ENCODE measurements at regions not wholly inside any gene's neighbourhood (a gene's known extent, or its start where the extent isn't known, plus 50 kb on each side); places are given as distances from the start of the nearest gene placed in this dataset.

DNA sequence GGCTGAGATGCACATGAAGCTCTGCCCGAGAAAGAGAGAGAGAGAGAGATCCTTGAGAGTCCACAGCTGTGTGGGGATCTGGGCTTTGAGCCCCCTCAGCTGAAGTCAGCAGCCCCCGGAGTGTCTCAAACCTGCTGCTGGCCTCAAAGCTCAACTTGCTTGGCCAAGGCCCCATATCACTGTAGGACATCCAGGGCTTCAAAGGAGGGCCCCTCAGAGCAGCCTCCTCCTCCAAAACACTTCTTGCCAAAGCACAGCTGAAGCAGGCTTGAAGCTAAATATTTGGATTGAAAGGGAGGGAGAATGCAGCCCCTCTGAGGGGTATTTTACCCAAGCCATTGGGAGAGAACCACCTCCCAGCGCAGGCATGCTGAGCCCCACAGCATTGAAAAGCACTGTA is 357.6 kb downstream of the OSR1 start:
- Mint-ChIP-seq H3K27me3 (no peaks in the 10 kb centered on the region), H3K4me3 (no peak overlapping the region), H3K27ac (no peak overlapping the region), H3K9me3 (peaks cover 0 to 3% (median 0%) of the 10 kb centered on the region in 11 donors), H3K36me3 (peaks cover 0 to 4% (median 0%) of the 10 kb centered on the region in 5 donors), H3K4me1 (no peaks in the 10 kb centered on the region)
- ChIA-PET CTCF (no interaction called here), POLR2A (no interaction called here)
- Histone ChIP-seq H3K9me3 (ENCODE audit: control insufficient read depth in 2 of 3, low read length in 3 of 3) (no peaks in the 10 kb centered on the region), H3K27me3 (ENCODE audit: control insufficient read depth in 2 of 2, insufficient read depth in 2 of 2, low read length in 2 of 2) (no peaks in the 10 kb centered on the region), H3K4me1 (ENCODE audit: control insufficient read depth in 2 of 2, insufficient read depth in 2 of 2, low read length in 2 of 2) (no peaks in the 10 kb centered on the region), H3K4me3 (ENCODE audit: low read length) (no peak overlapping the region), H3K27ac (ENCODE audit: low read depth, low read length) (no peak overlapping the region), H3K36me3 (ENCODE audit: control insufficient read depth in 2 of 3, insufficient read depth in 3 of 3, low read length in 3 of 3) (no peaks in the 10 kb centered on the region)
- no peak for DNase-seq
- ATAC-seq: no peak
- intact Hi-C loops (cut with micrococcal nuclease): loop anchor here in 1 of 2 donors (5.0 kb wide), 1 partner anchor 72 kb away; no protein-coding TSS in a partner anchor

DNA sequence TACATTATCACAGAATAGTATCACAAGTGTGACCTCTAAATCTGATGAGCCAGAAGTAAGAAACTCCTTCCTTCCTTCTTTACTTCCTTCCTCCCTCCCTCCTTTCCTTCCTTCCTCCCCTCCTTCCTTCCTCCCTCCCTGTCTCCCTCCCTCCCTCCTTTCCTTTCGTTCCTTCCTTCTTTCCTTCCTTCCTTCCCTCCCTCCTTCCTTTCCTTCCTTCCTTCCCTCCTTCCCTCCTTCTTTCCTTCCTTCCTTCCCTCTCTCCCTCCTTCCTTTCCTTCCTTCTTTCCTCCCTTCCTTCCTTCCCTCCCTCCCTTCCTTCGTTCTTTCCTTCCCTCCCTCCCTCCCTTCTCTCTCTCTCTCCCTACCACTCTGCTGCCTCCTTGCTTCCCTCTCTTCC is 359.2 kb downstream of the OSR1 start:
- no peaks in the 10 kb centered on the region for H3K27me3 Mint-ChIP-seq
- ATAC-seq: no peak
- H3K4me3 ChIP-seq (ENCODE audit: low read length): no peak overlapping the region
- no peaks in the 10 kb centered on the region for H3K9me3 ChIP-seq (ENCODE audit: control insufficient read depth in 2 of 3, low read length in 3 of 3)
- H3K27ac Mint-ChIP-seq: no peak overlapping the region
- no peaks in the 10 kb centered on the region for H3K36me3 ChIP-seq (ENCODE audit: control insufficient read depth in 2 of 3, insufficient read depth in 3 of 3, low read length in 3 of 3)
- H3K27me3 ChIP-seq (ENCODE audit: control insufficient read depth in 2 of 2, insufficient read depth in 2 of 2, low read length in 2 of 2): no peaks in the 10 kb centered on the region
- CTCF ChIA-PET: no interaction called here
- H3K9me3 Mint-ChIP-seq: peaks cover 0 to 2% (median 0%) of the 10 kb centered on the region in 11 donors
- DNase-seq: no peak
- H3K4me1 ChIP-seq (ENCODE audit: control insufficient read depth in 2 of 2, insufficient read depth in 2 of 2, low read length in 2 of 2): no peaks in the 10 kb centered on the region
- POLR2A ChIA-PET: no interaction called here
- no peak overlapping the region for H3K27ac ChIP-seq (ENCODE audit: low read depth, low read length)
- H3K36me3 Mint-ChIP-seq: peaks cover 0 to 4% (median 0%) of the 10 kb centered on the region in 5 donors
- no peak overlapping the region for H3K4me3 Mint-ChIP-seq
- H3K4me1 Mint-ChIP-seq: no peaks in the 10 kb centered on the region
- intact Hi-C loops (cut with micrococcal nuclease): no loop called here

DNA sequence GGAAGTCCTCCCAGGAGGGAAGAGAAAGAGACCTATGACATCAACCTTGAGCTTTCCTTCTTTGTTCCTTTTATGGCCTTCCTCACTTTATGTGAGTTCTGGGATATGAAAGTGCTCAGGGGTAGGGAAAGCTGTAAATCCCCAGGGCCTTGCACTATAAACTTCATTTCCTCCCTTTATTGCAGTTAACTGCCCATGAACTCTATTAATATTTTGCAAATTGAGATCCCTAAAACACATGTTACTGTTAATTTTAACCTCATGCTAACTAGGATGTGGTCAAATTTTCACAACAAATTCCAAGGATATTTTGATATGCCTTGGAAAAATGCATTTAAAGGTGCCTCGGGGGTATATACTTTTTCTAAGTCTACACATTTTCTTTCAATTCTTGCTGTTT is 359.9 kb downstream of the OSR1 start:
- DNase-seq (no peak), ATAC-seq (no peak)
- CTCF ChIA-PET: no interaction called here
- Histone ChIP-seq H3K4me3 (ENCODE audit: low read length) (no peak overlapping the region), H3K4me1 (ENCODE audit: control insufficient read depth in 2 of 2, insufficient read depth in 2 of 2, low read length in 2 of 2) (no peaks in the 10 kb centered on the region), H3K27ac (ENCODE audit: low read depth, low read length) (no peak overlapping the region), H3K27me3 (ENCODE audit: control insufficient read depth in 2 of 2, insufficient read depth in 2 of 2, low read length in 2 of 2) (no peaks in the 10 kb centered on the region), H3K9me3 (ENCODE audit: control insufficient read depth in 2 of 3, low read length in 3 of 3) (no peaks in the 10 kb centered on the region), H3K36me3 (ENCODE audit: control insufficient read depth in 2 of 3, insufficient read depth in 3 of 3, low read length in 3 of 3) (no peaks in the 10 kb centered on the region)
- Mint-ChIP-seq H3K36me3 (peaks cover 0 to 4% (median 0%) of the 10 kb centered on the region in 5 donors), H3K27ac (no peak overlapping the region), H3K4me1 (no peaks in the 10 kb centered on the region), H3K27me3 (no peaks in the 10 kb centered on the region), H3K4me3 (no peak overlapping the region), H3K9me3 (peaks cover 0 to 2% (median 0%) of the 10 kb centered on the region in 11 donors)
- intact Hi-C loops (cut with micrococcal nuclease): no loop called here
- POLR2A ChIA-PET: no interaction called here

DNA sequence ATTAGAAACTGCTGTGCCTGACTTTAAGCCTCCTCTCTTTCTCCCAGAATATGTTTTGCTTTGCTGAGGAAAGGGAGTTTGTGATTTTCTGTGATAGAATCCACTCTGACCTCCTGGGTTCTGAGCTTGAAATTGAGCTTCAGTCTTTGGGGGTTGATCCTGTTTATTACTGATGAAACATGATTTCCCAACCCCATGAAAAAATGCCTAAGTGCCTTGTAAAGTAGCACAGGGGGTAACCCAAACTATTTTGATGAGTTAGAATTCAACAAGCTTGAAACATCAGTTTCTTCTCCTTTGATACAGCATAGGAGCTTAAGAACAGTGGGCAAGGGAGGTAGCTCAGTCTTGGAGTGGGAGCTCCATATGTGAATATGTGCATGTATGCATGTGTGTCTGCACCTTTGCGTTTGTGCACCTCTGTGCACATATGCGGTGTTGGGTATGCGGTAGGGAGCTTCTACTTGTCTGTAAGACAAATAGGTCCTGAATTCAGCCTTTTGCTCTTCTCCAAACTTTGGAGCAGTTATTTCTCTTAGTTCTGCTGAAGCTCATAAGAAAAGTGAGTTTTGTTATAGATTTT is 364.6 kb downstream of the OSR1 start:
- Mint-ChIP-seq H3K27ac (no peak overlapping the region), H3K36me3 (peaks cover 0 to 4% (median 0%) of the 10 kb centered on the region in 5 donors), H3K4me1 (no peaks in the 10 kb centered on the region), H3K27me3 (no peaks in the 10 kb centered on the region), H3K9me3 (no peaks in the 10 kb centered on the region), H3K4me3 (no peak overlapping the region)
- no peaks in the 10 kb centered on the region for H3K36me3 ChIP-seq (ENCODE audit: control insufficient read depth in 2 of 3, insufficient read depth in 3 of 3, low read length in 3 of 3)
- ChIA-PET CTCF (no interaction called here), POLR2A (no interaction called here)
- H3K4me3 ChIP-seq (ENCODE audit: low read length): no peak overlapping the region
- H3K9me3 ChIP-seq (ENCODE audit: control insufficient read depth in 2 of 3, low read length in 3 of 3): no peaks in the 10 kb centered on the region
- intact Hi-C loops (cut with micrococcal nuclease): no loop called here
- H3K27ac ChIP-seq (ENCODE audit: low read depth, low read length): no peak overlapping the region
- ATAC-seq (no peak), DNase-seq (no peak)
- no peaks in the 10 kb centered on the region for H3K27me3 ChIP-seq (ENCODE audit: control insufficient read depth in 2 of 2, insufficient read depth in 2 of 2, low read length in 2 of 2)
- no peaks in the 10 kb centered on the region for H3K4me1 ChIP-seq (ENCODE audit: control insufficient read depth in 2 of 2, insufficient read depth in 2 of 2, low read length in 2 of 2)

DNA sequence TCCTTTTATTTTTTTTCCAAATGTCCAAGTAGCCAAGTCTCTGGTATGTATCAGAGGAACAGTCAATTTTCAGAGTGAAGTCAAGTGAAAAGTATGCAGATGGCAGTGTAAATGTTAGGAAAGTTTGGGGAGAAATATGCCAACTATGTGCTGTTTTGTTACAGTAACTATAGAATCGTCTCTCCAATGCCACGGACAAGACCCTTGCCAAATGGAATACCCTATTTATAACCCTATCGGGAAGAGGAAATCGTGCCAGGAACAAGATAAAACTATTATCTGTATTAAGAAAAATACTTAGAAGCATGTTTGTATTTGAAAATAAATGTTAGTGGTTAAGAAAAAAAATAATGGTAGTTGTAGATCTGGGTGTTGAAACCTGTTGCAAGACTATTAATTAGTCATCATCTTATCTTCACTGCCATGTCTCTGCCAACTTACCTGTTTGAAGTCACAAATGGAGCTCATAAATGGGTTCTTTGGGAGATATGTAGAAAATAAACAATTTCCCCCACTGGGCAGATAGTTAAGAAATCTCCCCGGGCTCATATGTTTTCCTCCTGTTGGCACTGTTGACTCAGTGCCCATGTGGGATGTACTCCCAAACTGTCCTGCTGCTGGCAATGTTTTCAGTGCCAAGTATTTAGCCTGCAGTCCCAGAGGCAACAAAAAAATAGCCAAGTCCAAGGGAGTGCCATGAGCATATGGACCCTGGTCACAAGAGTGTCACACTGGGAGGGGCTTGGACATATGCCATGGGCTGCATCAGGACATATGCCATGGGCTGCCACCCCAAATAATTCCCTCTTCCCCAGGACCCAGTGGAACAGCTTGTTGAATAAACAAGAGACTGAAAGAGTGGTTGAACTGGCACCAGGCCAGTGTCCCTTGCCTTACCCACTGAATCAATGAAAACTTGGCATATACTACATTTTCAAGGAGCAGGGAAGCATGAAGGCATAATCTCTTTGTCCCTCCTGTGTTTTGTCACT is 366.9 kb downstream of the OSR1 start:
- Histone ChIP-seq H3K27me3 (ENCODE audit: control insufficient read depth in 2 of 2, insufficient read depth in 2 of 2, low read length in 2 of 2) (no peaks in the 10 kb centered on the region), H3K4me1 (ENCODE audit: control insufficient read depth in 2 of 2, insufficient read depth in 2 of 2, low read length in 2 of 2) (no peaks in the 10 kb centered on the region), H3K4me3 (ENCODE audit: low read length) (no peak overlapping the region), H3K36me3 (ENCODE audit: control insufficient read depth in 2 of 3, insufficient read depth in 3 of 3, low read length in 3 of 3) (no peaks in the 10 kb centered on the region), H3K9me3 (ENCODE audit: control insufficient read depth in 2 of 3, low read length in 3 of 3) (no peaks in the 10 kb centered on the region), H3K27ac (ENCODE audit: low read depth, low read length) (no peak overlapping the region)
- no peaks in the 10 kb centered on the region for H3K36me3 Mint-ChIP-seq
- H3K4me1 Mint-ChIP-seq: no peaks in the 10 kb centered on the region
- no peak overlapping the region for H3K27ac Mint-ChIP-seq
- no peak for DNase-seq
- intact Hi-C loops (cut with micrococcal nuclease): no loop called here
- ChIA-PET POLR2A (no interaction called here), CTCF (no interaction called here)
- H3K4me3 Mint-ChIP-seq: no peak overlapping the region
- no peak for ATAC-seq
- no peaks in the 10 kb centered on the region for H3K27me3 Mint-ChIP-seq
- H3K9me3 Mint-ChIP-seq: no peaks in the 10 kb centered on the region

DNA sequence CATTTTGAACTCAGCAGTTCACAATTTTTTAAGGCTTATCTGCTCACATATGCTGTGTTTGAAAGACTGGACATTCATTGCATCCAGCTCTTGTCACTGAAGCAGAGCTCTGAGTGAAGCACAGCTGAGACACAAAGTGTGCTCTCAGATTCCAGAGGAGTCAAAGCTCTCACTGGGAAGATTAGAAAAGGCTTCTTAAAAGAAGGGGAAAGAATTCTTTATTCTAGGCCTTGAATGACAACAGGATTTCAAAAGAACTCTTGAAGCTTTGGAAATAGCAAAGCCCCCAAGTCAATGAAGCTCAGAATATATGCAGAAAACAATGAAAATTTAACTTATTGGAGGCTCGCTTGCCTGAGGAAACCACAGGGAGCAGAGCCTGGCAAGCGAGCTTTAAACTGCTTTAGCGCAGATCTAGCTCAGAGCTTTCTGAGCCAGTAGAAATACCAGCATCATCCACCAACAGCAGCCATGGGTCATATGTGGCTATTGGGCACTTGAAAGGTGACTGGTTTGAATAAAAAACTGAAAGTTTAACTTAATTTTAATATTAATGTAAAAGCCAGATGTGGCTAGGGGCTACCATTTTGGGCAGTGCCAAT is 369.7 kb downstream of the OSR1 start:
- intact Hi-C loops (cut with micrococcal nuclease): no loop called here
- Mint-ChIP-seq H3K4me1 (no peaks in the 10 kb centered on the region), H3K27ac (no peak overlapping the region), H3K9me3 (no peaks in the 10 kb centered on the region), H3K4me3 (no peak overlapping the region), H3K27me3 (no peaks in the 10 kb centered on the region), H3K36me3 (no peaks in the 10 kb centered on the region)
- ChIA-PET CTCF (interaction anchor here (0.7 kb wide), 1 partner anchor 341 kb away, joined by 3 read pairs; no protein-coding TSS in a partner anchor), POLR2A (no interaction called here)
- H3K27me3 ChIP-seq (ENCODE audit: control insufficient read depth in 2 of 2, insufficient read depth in 2 of 2, low read length in 2 of 2): no peaks in the 10 kb centered on the region
- ATAC-seq (no peak), DNase-seq (no peak)
- H3K27ac ChIP-seq (ENCODE audit: low read depth, low read length): no peak overlapping the region
- no peaks in the 10 kb centered on the region for H3K9me3 ChIP-seq (ENCODE audit: control insufficient read depth in 2 of 3, low read length in 3 of 3)
- no peaks in the 10 kb centered on the region for H3K36me3 ChIP-seq (ENCODE audit: control insufficient read depth in 2 of 3, insufficient read depth in 3 of 3, low read length in 3 of 3)
- H3K4me1 ChIP-seq (ENCODE audit: control insufficient read depth in 2 of 2, insufficient read depth in 2 of 2, low read length in 2 of 2): no peaks in the 10 kb centered on the region
- H3K4me3 ChIP-seq (ENCODE audit: low read length): no peak overlapping the region
